ENCODE measurements at regions not wholly inside any gene's neighbourhood (a gene's known extent, or its start where the extent isn't known, plus 50 kb on each side); places are given as distances from the start of the nearest gene placed in this dataset.

- no peak for TF ChIP-seq CTCF (IDR thresholded peaks at IDR 0.05)
- no peak for TF ChIP-seq GABPA (IDR thresholded peaks at IDR 0.05; ENCODE audit: low read depth)
- no peak for TF ChIP-seq RAD21 (IDR thresholded peaks at IDR 0.05; ENCODE audit: low read length)
- TF ChIP-seq JUND (IDR thresholded peaks at IDR 0.05): no peak
- no peak for TF ChIP-seq RCOR1 (IDR thresholded peaks at IDR 0.05; ENCODE audit: low read length)
- no peak for TF ChIP-seq EP300 (IDR thresholded peaks at IDR 0.05; ENCODE audit: borderline replicate concordance in 1 of 2, low read depth in 1 of 2, low read length in 1 of 2)
- no peak for TF ChIP-seq POLR2AphosphoS5 (IDR thresholded peaks at IDR 0.05; ENCODE audit: low read depth, low read length)
- no peak for TF ChIP-seq USF2 (IDR thresholded peaks at IDR 0.05; ENCODE audit: borderline replicate concordance, low read depth, low read length)
- TF ChIP-seq TAF1 (IDR thresholded peaks at IDR 0.05; ENCODE audit: borderline replicate concordance, low read depth, low read length): no peak
- TF ChIP-seq PBX3 (IDR thresholded peaks at IDR 0.05): no peak
- TF ChIP-seq MEF2A (IDR thresholded peaks at IDR 0.05; ENCODE audit: borderline replicate concordance, low read depth): no peak
- TF ChIP-seq ZBTB33 (IDR thresholded peaks at IDR 0.05; ENCODE audit: borderline replicate concordance, low read depth): no peak
Observed at GRCh38 chr1:118390955-118391354, 205.9 kb upstream of the SPAG17 start.

Measured in SK-N-SH (cell line).